Bronchial epithelial cell (primary cell): ENCODE measurements at regions not wholly inside any gene's neighbourhood (a gene's known extent, or its start where the extent isn't known, plus 50 kb on each side); places are given as distances from the start of the nearest gene placed in this dataset.

Source experiments
- DNase-seq: peaks from one replicate; pipeline ENCODE4 v3.0.0-alpha.2; 2010; ENCODE audit warnings: low read depth
- FAIRE-seq: peaks from 2 replicates; lab custom pipeline; 2011; peaks lifted over from hg19 to GRCh38; lab: Jason Lieb, UNC
- H3K27me3 ChIP-seq: 2 replicates; pipeline ENCODE4 v1.5.1; 2011; ENCODE audit warnings: low read length; ENCODE audit not compliant: control insufficient read depth, insufficient read depth
- H3K36me3 ChIP-seq: 2 replicates; pipeline ENCODE4 v1.5.1; 2011; ENCODE audit warnings: low read length; ENCODE audit not compliant: control insufficient read depth, insufficient read depth
- H3K4me3 ChIP-seq: 2 replicates; pipeline ENCODE4 v1.5.1; 2011; ENCODE audit warnings: mild to moderate bottlenecking, low read depth, low read length, control low read depth
- CTCF ChIP-seq: IDR thresholded peaks from 2 replicates; pipeline ENCODE4 v1.5.1; 2011; ENCODE audit warnings: mild to moderate bottlenecking, moderate library complexity, low read length, control low read depth, inconsistent platforms; ENCODE audit not compliant: insufficient read depth, severe bottlenecking

GRCh38 chr5:174411479-174411819 is 312.9 kb upstream of the MSX2 start:
- no peak for TF ChIP-seq CTCF
- H3K27me3 ChIP-seq = no peaks in the 10 kb centered on the region
- no peak overlapping the region for H3K4me3 ChIP-seq
- DNase-seq (no peak), FAIRE-seq (no peak)
- H3K36me3 ChIP-seq = no peaks in the 10 kb centered on the region

GRCh38 chr5:174412374-174412773 is 312.0 kb upstream of the MSX2 start:
- no peak overlapping the region for H3K4me3 ChIP-seq
- H3K36me3 ChIP-seq = no peaks in the 10 kb centered on the region
- FAIRE-seq (no peak), DNase-seq (no peak)
- H3K27me3 ChIP-seq = no peaks in the 10 kb centered on the region
- no peak for TF ChIP-seq CTCF

GRCh38 chr5:174412941-174413340 is 311.4 kb upstream of the MSX2 start:
- H3K27me3 ChIP-seq = no peaks in the 10 kb centered on the region
- DNase-seq (no peak), FAIRE-seq (no peak)
- no peak overlapping the region for H3K4me3 ChIP-seq
- H3K36me3 ChIP-seq = no peaks in the 10 kb centered on the region
- TF ChIP-seq CTCF = no peak

GRCh38 chr5:174413567-174414314 is 310.6 kb upstream of the MSX2 start:
- Histone ChIP-seq H3K4me3 (no peak overlapping the region), H3K36me3 (no peaks in the 10 kb centered on the region), H3K27me3 (no peaks in the 10 kb centered on the region)
- DNase-seq = no peak
- FAIRE-seq = no peak
- no peak for TF ChIP-seq CTCF

- TF ChIP-seq CTCF = no peak
- DNase-seq = no peak
- FAIRE-seq = no peak
- Histone ChIP-seq H3K4me3 (no peak overlapping the region), H3K27me3 (no peaks in the 10 kb centered on the region), H3K36me3 (no peaks in the 10 kb centered on the region)
These were observed 310.1 kb upstream of the MSX2 start for GRCh38 chr5:174414315-174414710.
